ENCODE measurements at regions not wholly inside any gene's neighbourhood (a gene's known extent, or its start where the extent isn't known, plus 50 kb on each side); places are given as distances from the start of the nearest gene placed in this dataset.
"Not testable (repeated sequence)": the region's sequence is repeated elsewhere in the genome, so short reads cannot be mapped to it uniquely, and the experiment has no call there.

DNA sequence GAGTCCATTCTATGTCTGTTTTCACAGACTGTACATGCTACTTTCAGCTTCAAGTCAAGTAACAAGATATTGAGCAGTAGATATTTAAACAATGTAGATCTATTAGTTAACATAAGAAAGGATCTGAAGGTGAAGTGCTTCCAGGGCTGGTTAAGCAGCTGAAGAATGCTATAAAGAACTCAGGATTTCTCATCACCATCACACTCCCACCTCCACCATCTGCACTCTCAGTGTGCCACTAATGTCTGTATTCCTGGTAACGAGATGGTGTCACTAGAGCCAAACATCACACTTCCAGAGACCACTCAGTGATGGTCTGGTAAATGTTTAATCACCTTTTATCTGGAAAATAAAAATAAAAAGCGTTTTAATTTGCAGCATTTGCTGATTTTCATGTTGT is 224.0 kb upstream of the FERD3L start:
- no peak for DNase-seq

DNA sequence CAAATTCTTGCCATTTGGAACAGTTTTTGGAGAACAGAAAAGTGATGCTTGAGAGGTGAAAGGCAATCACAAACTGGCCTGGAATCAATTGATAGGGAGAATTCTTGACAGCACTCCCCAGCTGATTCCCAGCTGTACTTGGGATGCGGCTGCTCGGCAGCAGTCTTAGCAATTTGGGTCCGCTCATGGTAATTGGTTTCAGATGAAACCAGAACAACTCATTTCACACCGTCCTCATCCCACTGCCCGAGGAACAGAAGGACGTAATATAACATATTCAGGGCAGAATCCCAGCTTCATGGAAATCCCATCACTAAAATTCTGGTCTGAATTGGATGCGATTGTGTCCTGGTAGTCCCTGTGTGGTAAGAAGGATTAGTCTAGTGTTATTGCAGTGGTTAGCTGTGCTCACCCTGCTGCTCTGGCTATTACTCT is 223.3 kb upstream of the FERD3L start:
- no peak for DNase-seq

DNA sequence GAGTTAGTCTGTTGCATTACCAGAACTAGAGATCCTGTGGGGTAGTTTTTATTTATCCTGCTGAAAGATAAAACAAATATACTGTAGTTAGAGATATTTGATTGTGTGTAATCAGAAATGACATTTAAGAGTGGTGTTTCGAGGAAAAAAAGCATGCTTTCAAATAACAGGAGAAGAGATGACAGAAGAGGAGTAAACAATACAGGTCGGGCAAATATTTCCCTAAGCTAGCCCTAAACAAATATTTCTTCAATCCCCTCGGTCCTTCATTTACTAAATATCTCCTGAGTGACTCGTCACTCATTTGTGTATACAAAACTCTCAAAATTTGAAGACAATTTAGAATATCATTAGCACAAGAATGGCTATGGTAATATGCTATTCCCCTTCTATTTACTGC is 219.7 kb upstream of the FERD3L start:
- DNase-seq, result no peak

GRCh38 chr7:19362099-19362498 is 216.9 kb upstream of the FERD3L start:
- no peak for DNase-seq

- no peak for DNase-seq
These were observed 208.0 kb upstream of the FERD3L start for GRCh38 chr7:19353180-19353579.

- DNase-seq, result no peak
These were observed 207.1 kb upstream of the FERD3L start for GRCh38 chr7:19352305-19352695.

DNA sequence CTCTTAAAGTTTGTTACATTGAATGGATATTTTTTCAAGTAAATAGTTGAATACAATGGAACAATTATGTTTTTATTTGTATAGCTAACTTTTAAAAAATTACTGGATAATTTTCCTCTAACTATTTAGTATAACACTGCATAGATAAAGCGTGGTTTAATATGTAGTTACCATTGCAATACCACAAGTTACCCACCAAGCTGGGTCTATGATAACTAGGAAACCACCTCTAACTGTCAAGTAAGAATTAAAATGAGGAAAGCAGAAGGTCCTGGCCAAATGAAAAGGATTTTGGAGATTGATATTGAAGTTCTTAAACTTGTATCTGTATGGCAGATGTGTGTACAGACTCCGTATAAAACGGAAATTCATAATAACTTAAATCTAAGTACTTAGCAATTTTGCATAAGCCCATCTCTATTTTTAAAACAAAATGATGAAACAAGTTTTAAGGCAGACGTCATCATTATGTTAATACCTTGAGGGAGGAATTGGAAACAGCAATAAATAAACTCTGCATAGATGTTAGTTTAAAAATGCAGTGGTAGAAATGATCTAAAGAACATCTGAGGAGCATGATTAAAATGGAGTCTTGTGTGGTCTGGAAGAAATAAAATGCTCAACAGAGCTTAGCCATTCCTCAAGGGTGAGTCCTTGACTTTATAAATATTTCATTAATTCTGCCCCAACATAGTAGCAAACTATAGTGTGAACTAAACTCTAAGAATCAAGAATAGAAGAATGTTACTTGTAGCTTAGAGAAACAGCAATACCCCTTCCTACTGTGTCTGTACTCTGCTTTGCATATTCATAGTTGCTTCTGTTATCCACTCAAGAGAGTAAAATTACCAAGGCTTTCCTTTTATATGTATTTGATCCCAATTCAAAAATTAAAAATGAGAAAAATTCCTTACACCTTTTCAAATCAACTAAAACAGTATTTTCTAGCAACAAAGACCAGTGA is 206.4 kb upstream of the FERD3L start:
- DNase-seq, result no peak

DNA sequence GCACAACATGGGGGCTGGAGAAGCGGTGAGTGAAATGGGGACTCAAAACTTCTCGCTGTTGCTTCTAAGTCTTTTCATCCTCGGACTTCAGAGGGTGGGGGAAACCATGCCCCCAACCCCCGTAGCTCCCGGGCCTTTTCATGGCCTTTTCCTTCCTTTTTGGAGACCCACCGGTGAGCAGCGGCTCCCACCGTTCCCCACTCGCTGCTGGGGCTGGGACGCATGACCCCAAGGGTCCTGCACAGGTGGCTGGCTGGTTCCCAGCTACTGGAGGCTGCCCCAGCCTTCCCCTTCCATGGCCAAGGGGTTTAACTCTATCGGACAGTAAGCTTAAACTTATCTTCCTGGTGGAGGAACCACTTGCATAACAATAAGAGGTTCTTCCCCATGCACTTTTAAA is 194.3 kb upstream of the FERD3L start:
- no peak for DNase-seq

DNA sequence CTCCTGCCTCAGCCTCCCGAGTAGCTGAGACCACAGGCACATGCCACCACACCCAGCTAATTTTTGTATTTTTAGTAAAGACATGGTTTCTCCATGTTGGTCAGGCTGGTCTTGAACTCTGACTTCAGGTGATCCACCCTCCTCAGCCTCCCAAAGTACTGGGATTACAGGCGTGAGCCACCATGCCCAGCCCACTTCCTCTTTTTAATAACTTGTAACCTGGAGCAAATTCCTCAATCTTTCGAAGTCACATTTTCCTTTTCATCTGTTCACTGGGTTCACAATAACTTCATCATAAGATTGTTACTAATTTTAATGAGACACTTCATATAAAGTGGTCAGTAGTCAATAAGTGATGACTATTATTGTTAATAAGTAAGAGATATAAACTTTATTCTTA is 193.3 kb upstream of the FERD3L start:
- DNase-seq, result not testable (repeated sequence)

GRCh38 chr7:19336836-19337383 is 191.7 kb upstream of the FERD3L start:
- DNase-seq, result no peak

- DNase-seq, result no peak
These were observed 188.5 kb upstream of the FERD3L start for GRCh38 chr7:19333706-19334105.

DNA sequence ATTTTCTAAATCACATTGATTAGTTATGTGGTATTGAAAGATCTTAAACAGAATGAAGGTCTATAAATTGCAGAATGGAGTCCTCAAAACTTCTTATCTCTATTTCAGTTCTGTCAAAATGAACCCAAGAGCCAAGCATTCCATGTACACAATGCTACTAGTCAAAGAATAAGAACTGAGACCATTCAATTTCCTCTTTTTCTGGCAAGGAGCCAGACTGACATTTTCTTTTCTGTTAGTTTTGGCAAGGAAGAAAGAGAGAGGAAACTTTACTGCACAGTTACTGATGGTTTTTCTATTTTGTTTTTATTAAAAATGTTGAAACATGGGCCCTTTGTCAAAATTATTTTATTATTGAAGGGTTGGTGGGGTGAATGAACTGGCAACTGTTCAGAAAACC is 181.8 kb upstream of the FERD3L start:
- DNase-seq, result no peak

DNA sequence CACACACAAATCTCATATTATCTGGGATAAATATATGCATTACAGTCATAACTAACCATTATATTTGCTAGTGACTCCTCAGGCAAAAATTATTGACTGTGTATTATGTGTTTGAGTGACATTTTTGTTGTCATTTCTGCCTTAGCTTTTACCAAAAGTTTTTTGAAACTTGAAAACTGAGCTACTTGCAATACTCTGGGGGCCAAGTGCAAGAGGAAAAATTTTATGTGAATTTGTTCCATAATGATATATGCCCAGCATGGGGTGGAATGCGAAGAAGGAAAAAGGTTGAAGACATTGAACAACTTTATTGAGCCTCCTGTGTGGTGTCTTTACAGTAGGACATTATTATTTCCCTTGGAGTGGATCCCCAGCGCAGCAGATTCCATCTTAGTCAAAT is 176.8 kb upstream of the FERD3L start:
- no peak for DNase-seq

GRCh38 chr7:19318287-19318686 is 173.1 kb upstream of the FERD3L start:
- no peak for DNase-seq

GRCh38 chr7:19317461-19317860 is 172.2 kb upstream of the FERD3L start:
- no peak for DNase-seq

GRCh38 chr7:19312416-19312815 is 167.2 kb upstream of the FERD3L start:
- no peak for DNase-seq

DNA sequence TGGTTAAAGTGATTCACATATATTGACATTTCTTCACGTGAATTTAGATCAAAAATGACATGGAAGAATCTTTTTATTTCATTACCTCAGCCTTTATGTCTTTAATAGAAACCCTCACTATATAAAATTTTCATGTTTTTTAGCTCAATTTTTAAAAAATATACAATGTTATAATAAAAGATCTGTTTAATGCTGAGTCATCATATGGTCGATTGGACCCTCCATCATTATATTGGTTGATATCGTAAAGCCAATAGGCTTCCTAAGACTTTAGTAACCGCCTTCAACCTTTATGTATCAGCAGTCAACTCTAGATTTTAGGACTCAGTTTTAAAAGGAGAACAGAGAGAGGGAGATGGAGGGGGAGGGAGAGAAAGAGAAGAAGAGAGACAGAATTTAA is 162.3 kb upstream of the FERD3L start:
- DNase-seq, result no peak

GRCh38 chr7:19305698-19306097 is 160.5 kb upstream of the FERD3L start:
- no peak for DNase-seq

- DNase-seq, result no peak
These were observed 158.9 kb upstream of the FERD3L start for GRCh38 chr7:19304086-19304485.

- DNase-seq, result no peak
These were observed 157.5 kb upstream of the FERD3L start for GRCh38 chr7:19302731-19303130.

GRCh38 chr7:19296617-19297016 is 151.4 kb upstream of the FERD3L start:
- no peak for DNase-seq

- no peak for DNase-seq
These were observed 150.2 kb upstream of the FERD3L start for GRCh38 chr7:19295376-19295775.

DNA sequence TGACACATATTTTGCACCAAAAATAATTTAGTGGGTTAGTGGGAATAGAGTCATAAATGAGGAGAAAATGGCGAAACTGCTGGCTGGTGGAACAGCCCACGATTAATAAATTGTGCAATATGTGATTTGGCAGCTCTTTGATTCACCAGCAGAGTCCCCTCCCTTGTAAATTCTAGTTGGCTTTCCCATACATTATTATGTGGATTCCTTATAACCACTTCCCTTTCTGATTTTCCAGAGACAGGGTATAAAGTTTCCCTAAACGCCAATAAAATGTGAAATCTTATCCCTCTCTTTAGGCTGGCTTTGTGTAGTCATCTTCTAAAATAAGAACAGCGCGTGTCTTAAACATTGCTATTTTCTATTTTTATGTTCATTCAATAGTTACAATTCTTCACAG is 149.4 kb upstream of the FERD3L start:
- no peak for DNase-seq

GRCh38 chr7:19293431-19293830 is 148.2 kb upstream of the FERD3L start:
- DNase-seq, result no peak

- no peak for DNase-seq
These were observed 145.7 kb upstream of the FERD3L start for GRCh38 chr7:19290968-19291367.

All from activated CD4-positive, alpha-beta T cell treated with anti-CD3 and anti-CD28 coated beads, Interleukin-2, amount 50 U/mL, for 16 hours (primary cell).